ENCODE measurements at regions not wholly inside any gene's neighbourhood (a gene's known extent, or its start where the extent isn't known, plus 50 kb on each side); places are given as distances from the start of the nearest gene placed in this dataset.

DNA sequence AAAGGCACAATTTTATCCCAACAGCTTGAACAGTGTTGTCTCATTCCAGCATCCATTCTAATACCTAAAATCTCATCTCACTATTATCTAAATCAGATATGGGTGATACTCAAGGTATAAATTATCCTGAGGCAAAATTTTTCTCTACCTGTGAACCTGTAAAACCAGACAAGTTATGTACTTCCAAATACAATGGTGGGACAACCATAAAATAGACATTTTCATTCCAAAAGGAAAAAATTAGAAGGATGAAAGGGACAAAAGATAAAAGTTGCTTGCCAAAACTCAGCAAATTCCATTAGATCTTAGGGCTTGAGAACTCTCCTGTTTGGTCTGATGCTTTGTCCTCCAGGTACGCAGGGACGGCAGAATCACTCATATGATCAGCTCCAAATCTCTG, 650.5 kb downstream of the ADGRL2 start:
- H3K4me3 ChIP-seq: no peak overlapping the region
- no peak overlapping the region for H3K27ac ChIP-seq
- 89 to 95% (median 93%) methylated on average over 2 of the region's 2 CpGs for WGBS, 4 donors
- ATAC-seq (no peak), DNase-seq (no peak)
- no peaks in the 10 kb centered on the region for H3K27me3 ChIP-seq
- H3K36me3 ChIP-seq: no peaks in the 10 kb centered on the region
- peaks cover 0 to 28% (median 11%) of the 10 kb centered on the region in 12 donors for H3K9me3 ChIP-seq
- TF ChIP-seq POLR2A (IDR thresholded peaks at IDR 0.05): no peak
- intact Hi-C loops (cut with DNase I): no loop called here
- no peaks in the 10 kb centered on the region for H3K4me1 ChIP-seq

DNA sequence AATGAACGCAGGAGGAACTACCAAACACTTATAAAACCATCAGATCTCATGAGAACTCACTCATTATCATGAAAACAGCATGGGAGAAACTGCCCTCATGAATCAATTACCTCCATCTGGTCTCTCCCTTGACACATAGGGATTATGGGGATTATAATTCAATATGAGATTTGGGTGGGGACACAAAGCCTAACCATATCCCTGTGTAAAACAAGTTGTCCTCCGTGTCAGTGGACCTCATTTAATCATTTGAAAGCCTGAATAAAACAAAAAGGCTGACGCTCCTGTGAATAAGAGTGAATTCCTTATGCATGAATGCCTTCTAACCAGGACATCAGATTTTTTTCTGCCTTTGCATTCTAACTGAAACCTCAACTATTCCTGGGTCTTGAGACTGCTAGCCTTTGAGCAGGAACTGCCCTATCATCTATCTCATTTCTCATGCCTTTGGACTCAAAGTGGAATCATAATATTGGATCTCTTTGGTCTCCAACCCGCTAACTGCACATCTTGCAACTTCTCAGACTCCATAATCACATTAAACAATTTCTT, 648.8 kb downstream of the ADGRL2 start:
- Histone ChIP-seq H3K9me3 (peaks cover 0 to 27% (median 11%) of the 10 kb centered on the region in 12 donors), H3K27ac (no peak overlapping the region), H3K4me1 (no peaks in the 10 kb centered on the region), H3K27me3 (no peaks in the 10 kb centered on the region), H3K36me3 (no peaks in the 10 kb centered on the region), H3K4me3 (no peak overlapping the region)
- intact Hi-C loops (cut with DNase I): no loop called here
- ATAC-seq: no peak
- 85 to 95% (median 90%) methylated on average over 4 of the region's 4 CpGs for WGBS, 4 donors
- TF ChIP-seq POLR2A (IDR thresholded peaks at IDR 0.05): no peak
- TF ChIP-seq, protein P1, sequence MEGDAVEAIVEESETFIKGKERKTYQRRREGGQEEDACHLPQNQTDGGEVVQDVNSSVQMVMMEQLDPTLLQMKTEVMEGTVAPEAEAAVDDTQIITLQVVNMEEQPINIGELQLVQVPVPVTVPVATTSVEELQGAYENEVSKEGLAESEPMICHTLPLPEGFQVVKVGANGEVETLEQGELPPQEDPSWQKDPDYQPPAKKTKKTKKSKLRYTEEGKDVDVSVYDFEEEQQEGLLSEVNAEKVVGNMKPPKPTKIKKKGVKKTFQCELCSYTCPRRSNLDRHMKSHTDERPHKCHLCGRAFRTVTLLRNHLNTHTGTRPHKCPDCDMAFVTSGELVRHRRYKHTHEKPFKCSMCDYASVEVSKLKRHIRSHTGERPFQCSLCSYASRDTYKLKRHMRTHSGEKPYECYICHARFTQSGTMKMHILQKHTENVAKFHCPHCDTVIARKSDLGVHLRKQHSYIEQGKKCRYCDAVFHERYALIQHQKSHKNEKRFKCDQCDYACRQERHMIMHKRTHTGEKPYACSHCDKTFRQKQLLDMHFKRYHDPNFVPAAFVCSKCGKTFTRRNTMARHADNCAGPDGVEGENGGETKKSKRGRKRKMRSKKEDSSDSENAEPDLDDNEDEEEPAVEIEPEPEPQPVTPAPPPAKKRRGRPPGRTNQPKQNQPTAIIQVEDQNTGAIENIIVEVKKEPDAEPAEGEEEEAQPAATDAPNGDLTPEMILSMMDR (IDR thresholded peaks at IDR 0.05): no peak
- no peak for DNase-seq

DNA sequence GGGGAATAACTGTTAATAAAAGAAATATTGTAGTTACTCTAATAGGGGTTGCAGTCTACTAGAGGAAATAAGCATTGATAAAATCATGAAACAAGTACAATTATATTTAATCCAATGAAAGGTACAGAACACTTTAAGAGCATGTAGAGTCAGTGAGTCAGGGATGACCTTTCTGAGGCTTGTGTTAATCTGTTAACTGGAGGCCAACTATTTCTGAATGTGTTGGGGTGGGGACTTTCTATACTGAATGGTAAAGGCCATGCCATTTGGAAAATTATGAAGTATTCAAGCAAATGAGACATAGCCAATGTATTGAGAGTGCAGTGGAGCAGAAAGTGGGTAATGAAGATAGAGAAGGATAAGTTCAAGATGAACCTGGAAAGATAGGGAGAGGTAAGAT, 646.2 kb downstream of the ADGRL2 start:
- Histone ChIP-seq H3K36me3 (no peaks in the 10 kb centered on the region), H3K9me3 (peaks cover 0 to 10% (median 2%) of the 10 kb centered on the region in 12 donors), H3K4me3 (no peak overlapping the region), H3K4me1 (no peaks in the 10 kb centered on the region), H3K27ac (peak overlapping the region in 1 of 12 donors; percentile 4), H3K27me3 (no peaks in the 10 kb centered on the region)
- intact Hi-C loops (cut with DNase I): no loop called here
- DNase-seq (no peak), ATAC-seq (no peak)
- TF ChIP-seq, protein P1 (IDR thresholded peaks at IDR 0.05): no peak
- no peak for TF ChIP-seq POLR2A (IDR thresholded peaks at IDR 0.05)

DNA sequence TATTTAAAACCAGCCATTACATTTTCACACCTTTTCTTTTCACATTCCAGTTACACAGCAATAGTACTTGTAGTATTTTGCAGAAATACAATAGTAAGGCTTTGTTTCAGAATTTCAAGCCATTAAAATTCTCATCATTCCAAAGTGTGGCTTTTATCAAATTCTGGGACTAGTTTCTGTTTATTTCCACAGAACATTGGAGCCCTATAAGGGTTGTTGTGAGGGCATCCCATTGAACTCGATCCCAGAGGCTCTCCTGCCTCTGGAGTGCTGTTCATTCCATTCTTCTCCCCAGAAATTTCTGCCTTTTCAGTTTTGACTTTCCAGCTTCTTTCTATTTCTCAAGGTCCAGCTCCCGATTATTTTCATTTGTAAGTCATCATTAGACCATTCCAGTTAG, 645.5 kb downstream of the ADGRL2 start:
- 66 to 77% (median 68%) methylated on average over 2 of the region's 2 CpGs for WGBS, 4 donors
- H3K9me3 ChIP-seq: peaks cover 0 to 3% (median 0%) of the 10 kb centered on the region in 12 donors
- H3K27me3 ChIP-seq: no peaks in the 10 kb centered on the region
- peak overlapping the region in 1 of 12 donors; percentile 9 for H3K4me3 ChIP-seq
- DNase-seq (no peak), ATAC-seq (no peak)
- H3K4me1 ChIP-seq: no peaks in the 10 kb centered on the region
- no peaks in the 10 kb centered on the region for H3K36me3 ChIP-seq
- intact Hi-C loops (cut with DNase I): no loop called here
- H3K27ac ChIP-seq: peak overlapping the region in 1 of 12 donors; percentile 4
- TF ChIP-seq, protein P1 (IDR thresholded peaks at IDR 0.05): no peak
- no peak for TF ChIP-seq POLR2A (IDR thresholded peaks at IDR 0.05)

DNA sequence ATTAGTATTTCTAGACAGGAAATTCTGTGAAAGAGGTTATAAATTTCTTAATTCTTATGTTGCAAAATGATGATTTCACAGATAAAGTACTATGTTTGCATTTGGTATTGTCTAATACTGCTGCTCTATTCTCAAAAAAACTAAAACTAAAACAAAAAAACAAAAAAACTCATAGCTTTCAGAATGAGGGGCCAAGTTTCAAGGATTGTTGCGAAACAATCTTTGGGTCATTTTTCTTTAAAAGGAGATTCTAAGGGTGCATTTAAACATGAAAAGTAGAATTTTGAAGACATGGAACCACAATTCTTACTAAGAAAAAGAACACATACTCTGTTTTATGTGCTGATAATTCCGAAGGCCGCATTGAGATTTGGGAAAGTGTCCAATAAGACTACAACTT, 645.1 kb downstream of the ADGRL2 start:
- TF ChIP-seq, protein P1 (IDR thresholded peaks at IDR 0.05): no peak
- no peak for TF ChIP-seq POLR2A (IDR thresholded peaks at IDR 0.05)
- DNase-seq: no peak
- no peak for ATAC-seq
- Histone ChIP-seq H3K27me3 (no peaks in the 10 kb centered on the region), H3K27ac (no peak overlapping the region), H3K36me3 (no peaks in the 10 kb centered on the region), H3K4me3 (peak overlapping the region in 1 of 12 donors; percentile 9), H3K9me3 (no peaks in the 10 kb centered on the region), H3K4me1 (no peaks in the 10 kb centered on the region)
- intact Hi-C loops (cut with DNase I): no loop called here
- 77 to 83% (median 80%) methylated on average over 3 of the region's 3 CpGs for WGBS, 4 donors
